Retina (tissue), 1 donor: ENCODE measurements at regions not wholly inside any gene's neighbourhood (a gene's known extent, or its start where the extent isn't known, plus 50 kb on each side); places are given as distances from the start of the nearest gene placed in this dataset.
A peak's percentile ranks its signal among the peaks of the same experiment; 100 is the strongest.

ENCODE experiments used
- DNase-seq: peaks from one replicate; pipeline ENCODE4 v3.0.0-alpha.2; 2016

GRCh38 chr20:59437601-59438031, 137.2 kb downstream of the EDN3 start:
- no peak for DNase-seq

GRCh38 chr20:59438201-59438600, 137.8 kb downstream of the EDN3 start:
- no peak for DNase-seq

- no peak for DNase-seq
Measured at GRCh38 chr20:59439243-59439642, 138.8 kb downstream of the EDN3 start.

- no peak for DNase-seq
Measured at GRCh38 chr20:59441306-59441705, 140.9 kb downstream of the EDN3 start.

- DNase-seq, result no peak
Measured at GRCh38 chr20:59441860-59442810, 141.7 kb downstream of the EDN3 start.

- DNase-seq, result no peak
Measured at GRCh38 chr20:59443550-59443949, 143.1 kb downstream of the EDN3 start.

- DNase-seq, result no peak
Measured at GRCh38 chr20:59446376-59446775, 146.0 kb downstream of the EDN3 start.

GRCh38 chr20:59448196-59448595, 147.8 kb downstream of the EDN3 start:
- DNase-seq, result no peak

- DNase-seq, result no peak
Measured at GRCh38 chr20:59448851-59449444, 148.5 kb downstream of the EDN3 start.

- no peak for DNase-seq
Measured at GRCh38 chr20:59451066-59451630, 150.7 kb downstream of the EDN3 start.

- DNase-seq, result no peak
Measured at GRCh38 chr20:59451641-59452040, 151.2 kb downstream of the EDN3 start.

GRCh38 chr20:59452856-59453255, 151.5 kb upstream of the PHACTR3 start:
- DNase-seq, result no peak

- no peak for DNase-seq
Measured at GRCh38 chr20:59453759-59454560, 150.4 kb upstream of the PHACTR3 start.

- peak; percentile 72 for DNase-seq
Measured at GRCh38 chr20:59455402-59456341, 148.7 kb upstream of the PHACTR3 start.

GRCh38 chr20:59456342-59457279, 147.7 kb upstream of the PHACTR3 start:
- no peak for DNase-seq

GRCh38 chr20:59458645-59459044, 145.7 kb upstream of the PHACTR3 start:
- DNase-seq, result no peak

GRCh38 chr20:59459586-59459985, 144.8 kb upstream of the PHACTR3 start:
- no peak for DNase-seq

GRCh38 chr20:59460352-59460751, 144.0 kb upstream of the PHACTR3 start:
- no peak for DNase-seq

- DNase-seq, result no peak
Measured at GRCh38 chr20:59461526-59461925, 142.8 kb upstream of the PHACTR3 start.

GRCh38 chr20:59462249-59462648, 142.1 kb upstream of the PHACTR3 start:
- DNase-seq, result no peak

- no peak for DNase-seq
Measured at GRCh38 chr20:59463541-59463940, 140.8 kb upstream of the PHACTR3 start.
